GM19025 (cell line): ENCODE measurements at regions not wholly inside any gene's neighbourhood (a gene's known extent, or its start where the extent isn't known, plus 50 kb on each side); places are given as distances from the start of the nearest gene placed in this dataset.

Experiments used
- ATAC-seq: cut with Tn5 transposase; IDR thresholded peaks from one replicate; pipeline ENCODE4 v1.9.1; 2021; ENCODE audit warnings: mild to moderate bottlenecking, low read depth, moderate library complexity; ENCODE audit not compliant: unreplicated experiment

- ATAC-seq = no peak
These were observed 150.3 kb upstream of the E2F8 start for GRCh38 chr11:19391026-19391425.

- ATAC-seq = no peak
These were observed 149.1 kb upstream of the E2F8 start for GRCh38 chr11:19389787-19390303.

GRCh38 chr11:19382131-19382611 lies 141.4 kb upstream of the E2F8 start:
- ATAC-seq = no peak

GRCh38 chr11:19380375-19380774 lies 139.6 kb upstream of the E2F8 start:
- no peak for ATAC-seq

GRCh38 chr11:19379465-19379864 lies 138.7 kb upstream of the E2F8 start:
- no peak for ATAC-seq

GRCh38 chr11:19378814-19379213 lies 138.1 kb upstream of the E2F8 start:
- no peak for ATAC-seq

- ATAC-seq = no peak
These were observed 137.1 kb upstream of the E2F8 start for GRCh38 chr11:19377881-19378280.

- no peak for ATAC-seq
These were observed 134.7 kb upstream of the E2F8 start for GRCh38 chr11:19375440-19375839.

- ATAC-seq = no peak
These were observed 133.4 kb upstream of the E2F8 start for GRCh38 chr11:19374151-19374569.

- ATAC-seq = no peak
These were observed 131.6 kb upstream of the E2F8 start for GRCh38 chr11:19372381-19372780.

- no peak for ATAC-seq
These were observed 129.5 kb upstream of the E2F8 start for GRCh38 chr11:19370100-19370861.

GRCh38 chr11:19368726-19369375 lies 128.1 kb upstream of the E2F8 start:
- ATAC-seq = no peak

- no peak for ATAC-seq
These were observed 126.4 kb upstream of the E2F8 start for GRCh38 chr11:19366992-19367709.

- peak; percentile 52 for ATAC-seq
These were observed 125.1 kb upstream of the E2F8 start for GRCh38 chr11:19365743-19366410.

GRCh38 chr11:19359221-19360000 lies 118.7 kb upstream of the E2F8 start:
- ATAC-seq = no peak

- ATAC-seq = no peak
These were observed 117.2 kb upstream of the E2F8 start for GRCh38 chr11:19357943-19358342.

- no peak for ATAC-seq
These were observed 114.9 kb upstream of the E2F8 start for GRCh38 chr11:19355601-19356000.

GRCh38 chr11:19353287-19353850 lies 112.6 kb upstream of the E2F8 start:
- no peak for ATAC-seq

- no peak for ATAC-seq
These were observed 112.0 kb upstream of the E2F8 start for GRCh38 chr11:19352771-19353160.
